CD4-positive, alpha-beta T cell (primary cell): ENCODE measurements at regions not wholly inside any gene's neighbourhood (a gene's known extent, or its start where the extent isn't known, plus 50 kb on each side); places are given as distances from the start of the nearest gene placed in this dataset.

ENCODE experiments used
- ATAC-seq: fragments of 200-7000 bp; cut with Tn5 transposase; one replicate; pipeline ENCODE4 v1.10.0; 2022; ENCODE audit warnings: mild to moderate bottlenecking; ENCODE audit not compliant: poor library complexity
- CTCF ChIA-PET: fragments of 350-600 bp; sonication (Branson Sonifier 250); formaldehyde crosslinking; loops from one replicate; lab custom pipeline; 2021; ENCODE audit warnings: antibody characterized with exemption, inconsistent platforms; lab: Charles Lee
- POLR2A ChIA-PET: fragments of 350-600 bp; sonication (Branson Sonifier 250); formaldehyde crosslinking; loops from one replicate; lab custom pipeline; 2021; ENCODE audit warnings: antibody characterized with exemption, inconsistent platforms; lab: Charles Lee
- DNase-seq, 14 experiments: peaks; one replicate each; pipeline ENCODE4 v3.0.0-alpha.2; 2013 to 2020; ENCODE audit warnings: mixed read lengths in 2 of 14
- H3K27ac ChIP-seq, 2 donors: one replicate each; pipeline versions ENCODE4 v1.5.1 to v1.7.0; 2013; ENCODE audit warnings: low read length in 2 of 2, low read depth in 1 of 2, mild to moderate bottlenecking in 1 of 2
- H3K27me3 ChIP-seq, 2 experiments: 1 replicate in 1 of 2; 2 replicates in 1 of 2; pipeline versions ENCODE4 v1.6.1 to v1.7.0; 2013; ENCODE audit warnings: low read length in 2 of 2, control low read depth in 1 of 2, mild to moderate bottlenecking in 1 of 2, moderate library complexity in 1 of 2; ENCODE audit not compliant: insufficient read depth in 2 of 2, control insufficient read depth in 1 of 2
- H3K36me3 ChIP-seq: one replicate; pipeline ENCODE4 v1.6.1; 2013; ENCODE audit warnings: low read length, control low read depth; ENCODE audit not compliant: insufficient read depth
- H3K4me1 ChIP-seq: one replicate; pipeline ENCODE4 v1.6.1; 2013; ENCODE audit warnings: low read length, control low read depth; ENCODE audit not compliant: insufficient read depth
- H3K4me3 ChIP-seq: one replicate; pipeline ENCODE4 v1.5.1; 2013; ENCODE audit warnings: mild to moderate bottlenecking, low read length, moderate library complexity
- H3K9me3 ChIP-seq, 2 experiments: 1 replicate in 1 of 2; 2 replicates in 1 of 2; pipeline versions ENCODE4 v1.6.1 to v1.7.0; 2013; ENCODE audit warnings: low read length in 2 of 2, mild to moderate bottlenecking in 2 of 2, control low read depth in 1 of 2, moderate library complexity in 1 of 2; ENCODE audit not compliant: control insufficient read depth in 1 of 2, insufficient read depth in 1 of 2
- H3K27ac Mint-ChIP-seq: one replicate; pipeline ENCODE4 v1.8.0; 2020; ENCODE audit warnings: mixed read lengths
- H3K27me3 Mint-ChIP-seq: one replicate; pipeline ENCODE4 v1.8.0; 2021; ENCODE audit warnings: mixed read lengths
- H3K36me3 Mint-ChIP-seq: one replicate; pipeline ENCODE4 v1.8.0; 2021; ENCODE audit warnings: low read depth, mixed read lengths
- H3K4me1 Mint-ChIP-seq: one replicate; pipeline ENCODE4 v1.8.0; 2021; ENCODE audit warnings: low read depth, mixed read lengths
- H3K4me3 Mint-ChIP-seq: one replicate; pipeline ENCODE4 v1.8.0; 2020; ENCODE audit warnings: mild to moderate bottlenecking, mixed read lengths
- H3K9me3 Mint-ChIP-seq: one replicate; pipeline ENCODE4 v1.8.0; 2020; ENCODE audit warnings: mixed read lengths
- intact Hi-C, 2 experiments: fragments of 100-400 bp; cut with DNase I in 1 of 2; cut with micrococcal nuclease in 1 of 2; formaldehyde crosslinking; loops; one replicate each; pipeline versions ENCODE4 v1.15.1 to v1.9.0; 2023 to 2025; cut with DNase I, micrococcal nuclease
- TF ChIP-seq, protein P1 (sequence below): fragments of 200-600 bp; IDR thresholded peaks from one replicate; pipeline ENCODE4 v1.8.0; 2022; ENCODE audit warnings: antibody characterized with exemption, mild to moderate bottlenecking

DNA sequence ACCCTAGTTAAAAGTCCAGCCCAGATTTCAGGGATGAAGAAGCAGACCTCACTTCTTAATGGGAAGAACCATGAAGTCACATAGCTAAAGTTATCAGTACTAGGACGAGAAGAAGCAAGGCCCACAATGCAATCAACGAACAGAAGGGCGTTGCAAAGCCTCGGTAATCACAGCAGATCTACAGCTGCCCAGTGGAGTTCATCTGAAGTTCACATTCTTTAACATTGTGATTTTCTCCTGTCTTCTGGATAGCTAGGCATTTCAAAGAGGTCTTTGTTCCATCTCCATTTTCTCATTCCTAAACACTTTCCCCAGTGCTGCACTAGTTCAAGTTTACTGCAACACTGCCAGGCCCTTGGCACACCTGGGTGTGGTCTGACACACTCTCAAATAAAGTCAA lies 226.7 kb upstream of the N4BP1 start:
- Mint-ChIP-seq H3K9me3 (peaks cover 3% of the 10 kb centered on the region), H3K4me3 (no peak overlapping the region), H3K36me3 (no peaks in the 10 kb centered on the region), H3K27ac (no peak overlapping the region), H3K4me1 (no peaks in the 10 kb centered on the region), H3K27me3 (no peaks in the 10 kb centered on the region)
- ChIA-PET CTCF (no interaction called here), POLR2A (no interaction called here)
- DNase-seq: no peak
- Histone ChIP-seq H3K4me3 (no peak overlapping the region), H3K9me3 (peaks cover 0 to 8% of the 10 kb centered on the region in 2 experiments), H3K4me1 (no peaks in the 10 kb centered on the region), H3K27me3 (no peaks in the 10 kb centered on the region), H3K36me3 (no peaks in the 10 kb centered on the region), H3K27ac (no peak overlapping the region)
- TF ChIP-seq, protein P1, sequence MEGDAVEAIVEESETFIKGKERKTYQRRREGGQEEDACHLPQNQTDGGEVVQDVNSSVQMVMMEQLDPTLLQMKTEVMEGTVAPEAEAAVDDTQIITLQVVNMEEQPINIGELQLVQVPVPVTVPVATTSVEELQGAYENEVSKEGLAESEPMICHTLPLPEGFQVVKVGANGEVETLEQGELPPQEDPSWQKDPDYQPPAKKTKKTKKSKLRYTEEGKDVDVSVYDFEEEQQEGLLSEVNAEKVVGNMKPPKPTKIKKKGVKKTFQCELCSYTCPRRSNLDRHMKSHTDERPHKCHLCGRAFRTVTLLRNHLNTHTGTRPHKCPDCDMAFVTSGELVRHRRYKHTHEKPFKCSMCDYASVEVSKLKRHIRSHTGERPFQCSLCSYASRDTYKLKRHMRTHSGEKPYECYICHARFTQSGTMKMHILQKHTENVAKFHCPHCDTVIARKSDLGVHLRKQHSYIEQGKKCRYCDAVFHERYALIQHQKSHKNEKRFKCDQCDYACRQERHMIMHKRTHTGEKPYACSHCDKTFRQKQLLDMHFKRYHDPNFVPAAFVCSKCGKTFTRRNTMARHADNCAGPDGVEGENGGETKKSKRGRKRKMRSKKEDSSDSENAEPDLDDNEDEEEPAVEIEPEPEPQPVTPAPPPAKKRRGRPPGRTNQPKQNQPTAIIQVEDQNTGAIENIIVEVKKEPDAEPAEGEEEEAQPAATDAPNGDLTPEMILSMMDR: no peak
- ATAC-seq: no peak
- intact Hi-C loops: no loop called here

DNA sequence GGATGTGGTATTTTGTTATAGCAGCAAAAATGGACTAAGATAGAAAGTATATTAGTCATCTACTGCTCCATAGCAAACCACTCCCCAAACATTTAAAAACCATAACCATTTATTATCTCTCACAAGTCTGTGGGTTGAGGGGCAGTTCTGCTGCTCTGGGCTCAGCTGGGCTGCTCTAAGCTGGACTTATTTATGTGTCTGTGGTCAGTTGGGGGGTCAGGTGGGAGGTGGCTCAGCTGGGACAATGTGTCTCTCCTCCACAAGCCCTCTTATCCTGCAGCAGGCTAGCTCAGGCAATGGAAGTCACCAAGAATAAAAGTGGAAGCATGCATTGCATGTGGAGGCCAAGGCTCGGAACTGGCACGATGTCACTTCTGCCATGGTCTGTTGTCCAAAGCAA lies 226.1 kb upstream of the N4BP1 start:
- Mint-ChIP-seq H3K27me3 (no peaks in the 10 kb centered on the region), H3K4me3 (no peak overlapping the region), H3K9me3 (peaks cover 3% of the 10 kb centered on the region), H3K4me1 (no peaks in the 10 kb centered on the region), H3K27ac (no peak overlapping the region), H3K36me3 (no peaks in the 10 kb centered on the region)
- Histone ChIP-seq H3K4me1 (no peaks in the 10 kb centered on the region), H3K36me3 (no peaks in the 10 kb centered on the region), H3K9me3 (peaks cover 0 to 8% of the 10 kb centered on the region in 2 experiments), H3K27me3 (no peaks in the 10 kb centered on the region), H3K27ac (no peak overlapping the region), H3K4me3 (no peak overlapping the region)
- ChIA-PET CTCF (no interaction called here), POLR2A (no interaction called here)
- ATAC-seq: no peak
- intact Hi-C loops: no loop called here
- TF ChIP-seq, protein P1: no peak
- no peak for DNase-seq

DNA sequence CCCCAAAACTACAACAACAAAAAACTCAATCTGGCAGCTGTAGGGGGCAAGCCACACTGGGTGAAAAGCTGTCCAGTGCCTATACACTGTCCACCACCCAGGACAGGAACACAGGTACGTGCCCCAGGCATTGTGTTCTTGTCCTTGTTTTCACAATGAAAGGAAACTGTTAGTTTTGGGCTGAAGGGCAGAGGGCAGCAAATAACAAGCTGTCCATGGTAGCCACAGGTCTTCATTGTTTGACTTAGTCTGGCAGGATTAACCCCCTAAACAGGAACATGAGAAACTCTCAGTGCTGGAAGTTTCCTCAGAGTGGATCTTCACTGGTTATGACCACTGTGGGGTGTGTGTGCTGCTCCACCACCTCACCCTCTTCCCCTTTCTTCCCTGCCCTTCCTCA lies 224.6 kb upstream of the N4BP1 start:
- ChIA-PET POLR2A (no interaction called here), CTCF (no interaction called here)
- Mint-ChIP-seq H3K9me3 (peaks cover 3% of the 10 kb centered on the region), H3K36me3 (no peaks in the 10 kb centered on the region), H3K27ac (no peak overlapping the region), H3K27me3 (no peaks in the 10 kb centered on the region), H3K4me3 (no peak overlapping the region), H3K4me1 (no peaks in the 10 kb centered on the region)
- no peak overlapping the region for H3K27ac ChIP-seq
- DNase-seq (no peak), ATAC-seq (no peak)
- TF ChIP-seq, protein P1: no peak
- H3K36me3 ChIP-seq: no peaks in the 10 kb centered on the region
- H3K9me3 ChIP-seq: peaks cover 0 to 9% of the 10 kb centered on the region in 2 experiments
- no peaks in the 10 kb centered on the region for H3K27me3 ChIP-seq
- intact Hi-C loops: no loop called here
- H3K4me1 ChIP-seq: no peaks in the 10 kb centered on the region
- H3K4me3 ChIP-seq: no peak overlapping the region
